WTC11 (cell line): ENCODE measurements at regions not wholly inside any gene's neighbourhood (a gene's known extent, or its start where the extent isn't known, plus 50 kb on each side); places are given as distances from the start of the nearest gene placed in this dataset.

Experiments
- ATAC-seq: fragments of 200-7000 bp; cut with Tn5 transposase; 2 replicates; pipeline ENCODE4 v1.10.0; 2021; ENCODE audit warnings: mild to moderate bottlenecking, moderate library complexity
- CTCF ChIA-PET: fragments of 300-600 bp; sonication (Branson Sonifier 250); formaldehyde crosslinking; loops from one replicate; lab custom pipeline; 2021; ENCODE audit warnings: antibody characterized with exemption; lab: Charles Lee
- POLR2A ChIA-PET: fragments of 350-600 bp; sonication (Branson Sonifier 250); formaldehyde crosslinking; loops from one replicate; lab custom pipeline; 2021; ENCODE audit warnings: antibody characterized with exemption; lab: Charles Lee
- DNase-seq: peaks from one replicate; pipeline ENCODE4 v3.0.0; 2021; ENCODE audit warnings: low spot score
- H3K27ac Mint-ChIP-seq: 2 replicates; pipeline ENCODE4 v1.8.0; 2021; ENCODE audit warnings: mixed read lengths
- H3K27me3 Mint-ChIP-seq: 2 replicates; pipeline ENCODE4 v1.8.0; 2021; ENCODE audit warnings: low read depth, mild to moderate bottlenecking, moderate library complexity, mixed read lengths
- H3K36me3 Mint-ChIP-seq: 2 replicates; pipeline ENCODE4 v1.8.0; 2021; ENCODE audit warnings: mixed read lengths
- H3K4me1 Mint-ChIP-seq: 2 replicates; pipeline ENCODE4 v1.8.0; 2022; ENCODE audit warnings: mixed read lengths
- H3K4me3 Mint-ChIP-seq: 2 replicates; pipeline ENCODE4 v1.8.0; 2021; ENCODE audit warnings: mild to moderate bottlenecking, moderate library complexity, mixed read lengths
- H3K9me3 Mint-ChIP-seq: 2 replicates; pipeline ENCODE4 v1.8.0; 2021; ENCODE audit warnings: mixed read lengths
- ATF1 ChIP-seq: sonication (generic); formaldehyde crosslinking; IDR thresholded peaks from 2 replicates; pipeline ENCODE4 v1.8.1; 2023; ENCODE audit warnings: mild to moderate bottlenecking, moderate library complexity, missing genetic modification reagents
- ESRRA ChIP-seq: sonication (generic); formaldehyde crosslinking; IDR thresholded peaks from 2 replicates; pipeline ENCODE4 v1.8.1; 2022; ENCODE audit warnings: mild to moderate bottlenecking, missing genetic modification reagents, borderline replicate concordance
- JAZF1 ChIP-seq: fragments of 250-450 bp; sonication (Bioruptor Pico); IDR thresholded peaks from 2 replicates; pipeline ENCODE4 v1.9.0; 2021; ENCODE audit warnings: moderate library complexity, mild to moderate bottlenecking, inconsistent platforms
- MYBL2 ChIP-seq: sonication (generic); formaldehyde crosslinking; IDR thresholded peaks from 2 replicates; pipeline ENCODE4 v1.8.1; 2023; ENCODE audit warnings: mild to moderate bottlenecking, moderate library complexity, missing genetic modification reagents
- NFE2L1 ChIP-seq: sonication (generic); formaldehyde crosslinking; IDR thresholded peaks from 2 replicates; pipeline ENCODE4 v1.8.1; 2023; ENCODE audit warnings: missing genetic modification reagents
- NR1H2 ChIP-seq: sonication (generic); formaldehyde crosslinking; IDR thresholded peaks from 2 replicates; pipeline ENCODE4 v1.9.0; 2021; ENCODE audit warnings: mild to moderate bottlenecking, moderate library complexity, missing genetic modification reagents
- SMAD4 ChIP-seq: sonication (generic); formaldehyde crosslinking; IDR thresholded peaks from 2 replicates; pipeline ENCODE4 v1.8.0; 2022; ENCODE audit warnings: mild to moderate bottlenecking, missing genetic modification reagents
- SOX15 ChIP-seq: fragments of 250-450 bp; sonication (Bioruptor Pico); IDR thresholded peaks from 2 replicates; pipeline ENCODE4 v1.9.0; 2021; ENCODE audit warnings: mild to moderate bottlenecking
- TEAD1 ChIP-seq: sonication (generic); formaldehyde crosslinking; IDR thresholded peaks from 2 replicates; pipeline ENCODE4 v1.8.0; 2022; ENCODE audit warnings: mild to moderate bottlenecking, missing genetic modification reagents
- ZNF219 ChIP-seq: sonication (generic); formaldehyde crosslinking; IDR thresholded peaks from 2 replicates; pipeline ENCODE4 v1.8.0; 2023; ENCODE audit warnings: missing genetic modification reagents, mild to moderate bottlenecking, borderline replicate concordance
- ZNF263 ChIP-seq: sonication (generic); formaldehyde crosslinking; IDR thresholded peaks from 2 replicates; pipeline ENCODE4 v1.8.1; 2022; ENCODE audit warnings: low read depth, mild to moderate bottlenecking, moderate library complexity, missing genetic modification reagents
- ZNF396 ChIP-seq: fragments of 250-450 bp; sonication (Bioruptor Pico); IDR thresholded peaks from 2 replicates; pipeline ENCODE4 v1.8.0; 2021; ENCODE audit warnings: mild to moderate bottlenecking, moderate library complexity, borderline replicate concordance
- ZNF423 ChIP-seq: fragments of 250-450 bp; sonication (Bioruptor Pico); IDR thresholded peaks from 2 replicates; pipeline ENCODE4 v2.1.2; 2022; ENCODE audit warnings: mild to moderate bottlenecking, moderate library complexity
- TF ChIP-seq, protein P1 (sequence below): sonication (generic); formaldehyde crosslinking; IDR thresholded peaks from 2 replicates; pipeline ENCODE4 v1.8.1; 2022; ENCODE audit warnings: mild to moderate bottlenecking, moderate library complexity, missing genetic modification reagents
- TF ChIP-seq, protein P2 (sequence below): fragments of 250-450 bp; sonication (Bioruptor Pico); IDR thresholded peaks from 2 replicates; pipeline ENCODE4 v1.8.0; 2021; ENCODE audit warnings: mild to moderate bottlenecking
- TF ChIP-seq, protein P3 (sequence below): sonication (generic); formaldehyde crosslinking; conservative IDR thresholded peaks from 2 replicates; pipeline ENCODE4 v1.8.1; 2023; ENCODE audit warnings: mild to moderate bottlenecking, low read depth, missing genetic modification reagents, moderate library complexity
- TF ChIP-seq, protein P4 (sequence below): sonication (generic); formaldehyde crosslinking; IDR thresholded peaks from 2 replicates; pipeline ENCODE4 v1.8.1; 2023; ENCODE audit warnings: mild to moderate bottlenecking, missing genetic modification reagents
- TF ChIP-seq, protein P5 (sequence below): sonication (generic); formaldehyde crosslinking; IDR thresholded peaks from 2 replicates; pipeline ENCODE4 v1.8.0; 2023; ENCODE audit warnings: mild to moderate bottlenecking, missing genetic modification reagents
- TF ChIP-seq, protein P6 (sequence below): sonication (generic); formaldehyde crosslinking; IDR thresholded peaks from 2 replicates; pipeline ENCODE4 v1.8.1; 2023; ENCODE audit warnings: mild to moderate bottlenecking, missing genetic modification reagents
- TF ChIP-seq, protein P7 (sequence below): sonication (generic); formaldehyde crosslinking; IDR thresholded peaks from 2 replicates; pipeline ENCODE4 v1.8.0; 2023; ENCODE audit warnings: missing genetic modification reagents, mild to moderate bottlenecking, borderline replicate concordance

DNA sequence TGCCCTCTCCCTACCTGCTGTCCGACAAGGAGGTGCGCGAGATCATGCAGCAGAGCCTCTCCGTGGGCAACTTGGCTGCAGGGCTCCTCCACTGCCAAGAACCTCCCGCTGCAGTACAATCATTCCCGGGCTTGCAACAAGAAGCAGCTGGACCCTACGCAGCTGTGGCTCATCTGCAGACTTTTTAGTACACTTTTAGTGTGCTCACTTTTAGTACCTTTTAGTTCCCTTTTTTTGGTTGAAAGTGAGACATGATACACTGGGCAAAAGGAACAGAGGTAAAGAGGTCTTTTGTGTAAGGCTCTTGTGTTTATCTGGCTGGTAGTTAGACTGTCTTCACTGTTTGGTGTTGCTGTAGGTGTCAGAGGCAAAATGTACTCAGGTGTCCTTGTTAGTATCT, 58.1 kb upstream of the SPTLC1 start (continued):
- no peak for TF ChIP-seq NFE2L1 (CRISPR knock-in tag)
- TF ChIP-seq NR1H2 (CRISPR knock-in tag) = no peak
- TF ChIP-seq, protein P1, sequence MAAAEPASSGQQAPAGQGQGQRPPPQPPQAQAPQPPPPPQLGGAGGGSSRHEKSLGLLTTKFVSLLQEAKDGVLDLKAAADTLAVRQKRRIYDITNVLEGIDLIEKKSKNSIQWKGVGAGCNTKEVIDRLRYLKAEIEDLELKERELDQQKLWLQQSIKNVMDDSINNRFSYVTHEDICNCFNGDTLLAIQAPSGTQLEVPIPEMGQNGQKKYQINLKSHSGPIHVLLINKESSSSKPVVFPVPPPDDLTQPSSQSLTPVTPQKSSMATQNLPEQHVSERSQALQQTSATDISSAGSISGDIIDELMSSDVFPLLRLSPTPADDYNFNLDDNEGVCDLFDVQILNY (CRISPR knock-in tag) = no peak
- TF ChIP-seq, protein P2, sequence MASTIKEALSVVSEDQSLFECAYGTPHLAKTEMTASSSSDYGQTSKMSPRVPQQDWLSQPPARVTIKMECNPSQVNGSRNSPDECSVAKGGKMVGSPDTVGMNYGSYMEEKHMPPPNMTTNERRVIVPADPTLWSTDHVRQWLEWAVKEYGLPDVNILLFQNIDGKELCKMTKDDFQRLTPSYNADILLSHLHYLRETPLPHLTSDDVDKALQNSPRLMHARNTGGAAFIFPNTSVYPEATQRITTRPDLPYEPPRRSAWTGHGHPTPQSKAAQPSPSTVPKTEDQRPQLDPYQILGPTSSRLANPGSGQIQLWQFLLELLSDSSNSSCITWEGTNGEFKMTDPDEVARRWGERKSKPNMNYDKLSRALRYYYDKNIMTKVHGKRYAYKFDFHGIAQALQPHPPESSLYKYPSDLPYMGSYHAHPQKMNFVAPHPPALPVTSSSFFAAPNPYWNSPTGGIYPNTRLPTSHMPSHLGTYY (CRISPR knock-in tag) = no peak
- TF ChIP-seq, protein P3, sequence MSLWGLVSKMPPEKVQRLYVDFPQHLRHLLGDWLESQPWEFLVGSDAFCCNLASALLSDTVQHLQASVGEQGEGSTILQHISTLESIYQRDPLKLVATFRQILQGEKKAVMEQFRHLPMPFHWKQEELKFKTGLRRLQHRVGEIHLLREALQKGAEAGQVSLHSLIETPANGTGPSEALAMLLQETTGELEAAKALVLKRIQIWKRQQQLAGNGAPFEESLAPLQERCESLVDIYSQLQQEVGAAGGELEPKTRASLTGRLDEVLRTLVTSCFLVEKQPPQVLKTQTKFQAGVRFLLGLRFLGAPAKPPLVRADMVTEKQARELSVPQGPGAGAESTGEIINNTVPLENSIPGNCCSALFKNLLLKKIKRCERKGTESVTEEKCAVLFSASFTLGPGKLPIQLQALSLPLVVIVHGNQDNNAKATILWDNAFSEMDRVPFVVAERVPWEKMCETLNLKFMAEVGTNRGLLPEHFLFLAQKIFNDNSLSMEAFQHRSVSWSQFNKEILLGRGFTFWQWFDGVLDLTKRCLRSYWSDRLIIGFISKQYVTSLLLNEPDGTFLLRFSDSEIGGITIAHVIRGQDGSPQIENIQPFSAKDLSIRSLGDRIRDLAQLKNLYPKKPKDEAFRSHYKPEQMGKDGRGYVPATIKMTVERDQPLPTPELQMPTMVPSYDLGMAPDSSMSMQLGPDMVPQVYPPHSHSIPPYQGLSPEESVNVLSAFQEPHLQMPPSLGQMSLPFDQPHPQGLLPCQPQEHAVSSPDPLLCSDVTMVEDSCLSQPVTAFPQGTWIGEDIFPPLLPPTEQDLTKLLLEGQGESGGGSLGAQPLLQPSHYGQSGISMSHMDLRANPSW (CRISPR knock-in tag) = no peak
- no peak for TF ChIP-seq TEAD1 (CRISPR knock-in tag)
- TF ChIP-seq ESRRA (CRISPR knock-in tag) = no peak
- TF ChIP-seq MYBL2 (CRISPR knock-in tag) = no peak
- TF ChIP-seq, protein P4, sequence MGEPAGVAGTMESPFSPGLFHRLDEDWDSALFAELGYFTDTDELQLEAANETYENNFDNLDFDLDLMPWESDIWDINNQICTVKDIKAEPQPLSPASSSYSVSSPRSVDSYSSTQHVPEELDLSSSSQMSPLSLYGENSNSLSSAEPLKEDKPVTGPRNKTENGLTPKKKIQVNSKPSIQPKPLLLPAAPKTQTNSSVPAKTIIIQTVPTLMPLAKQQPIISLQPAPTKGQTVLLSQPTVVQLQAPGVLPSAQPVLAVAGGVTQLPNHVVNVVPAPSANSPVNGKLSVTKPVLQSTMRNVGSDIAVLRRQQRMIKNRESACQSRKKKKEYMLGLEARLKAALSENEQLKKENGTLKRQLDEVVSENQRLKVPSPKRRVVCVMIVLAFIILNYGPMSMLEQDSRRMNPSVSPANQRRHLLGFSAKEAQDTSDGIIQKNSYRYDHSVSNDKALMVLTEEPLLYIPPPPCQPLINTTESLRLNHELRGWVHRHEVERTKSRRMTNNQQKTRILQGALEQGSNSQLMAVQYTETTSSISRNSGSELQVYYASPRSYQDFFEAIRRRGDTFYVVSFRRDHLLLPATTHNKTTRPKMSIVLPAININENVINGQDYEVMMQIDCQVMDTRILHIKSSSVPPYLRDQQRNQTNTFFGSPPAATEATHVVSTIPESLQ (CRISPR knock-in tag) = no peak

DNA sequence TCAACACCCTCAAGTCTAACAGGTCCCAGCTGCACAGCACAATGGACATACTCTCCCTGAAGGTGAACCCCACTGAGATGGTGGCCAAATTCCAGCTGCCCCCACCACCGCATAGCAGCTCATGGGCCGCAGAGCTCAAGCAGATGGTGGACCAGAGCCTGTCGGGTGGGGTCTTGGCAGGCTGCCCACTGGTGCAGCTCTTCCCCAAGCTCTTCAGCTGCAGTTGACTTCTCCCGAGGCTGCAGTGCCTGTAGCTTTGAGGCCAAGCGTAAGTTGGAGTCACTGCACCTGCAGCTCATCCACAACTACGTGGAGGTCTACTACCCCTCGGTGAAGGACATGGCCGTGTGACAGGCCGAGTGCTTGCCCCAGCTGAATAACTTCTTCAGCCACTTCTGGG, 56.6 kb upstream of the SPTLC1 start:
- ChIA-PET POLR2A (no interaction called here), CTCF (interaction anchor here (0.9 to 6.5 kb wide), 2 partner anchors 32 to 37 kb away, joined by 4 to 67 read pairs; no protein-coding TSS in a partner anchor)
- ATAC-seq = no peak
- Mint-ChIP-seq H3K36me3 (0 out of 2 replicates have a peak, but pooled peaks cover 3% of the 10 kb centered on the region), H3K4me1 (no peaks in the 10 kb centered on the region), H3K27me3 (peaks cover 8% of the 10 kb centered on the region), H3K27ac (no peak overlapping the region), H3K4me3 (no peak overlapping the region), H3K9me3 (peaks cover 22% of the 10 kb centered on the region)
- DNase-seq = no peak
- TF ChIP-seq SOX15 (CRISPR knock-in tag) (no peak), ZNF219 (CRISPR knock-in tag) (no peak), MYBL2 (CRISPR knock-in tag) (no peak), SMAD4 (CRISPR knock-in tag) (no peak), JAZF1 (CRISPR knock-in tag) (no peak), ATF1 (CRISPR knock-in tag) (no peak), ESRRA (CRISPR knock-in tag) (no peak), ZNF263 (CRISPR knock-in tag) (no peak), ZNF423 (no peak), ZNF396 (CRISPR knock-in tag) (no peak)
- TF ChIP-seq, protein P5, sequence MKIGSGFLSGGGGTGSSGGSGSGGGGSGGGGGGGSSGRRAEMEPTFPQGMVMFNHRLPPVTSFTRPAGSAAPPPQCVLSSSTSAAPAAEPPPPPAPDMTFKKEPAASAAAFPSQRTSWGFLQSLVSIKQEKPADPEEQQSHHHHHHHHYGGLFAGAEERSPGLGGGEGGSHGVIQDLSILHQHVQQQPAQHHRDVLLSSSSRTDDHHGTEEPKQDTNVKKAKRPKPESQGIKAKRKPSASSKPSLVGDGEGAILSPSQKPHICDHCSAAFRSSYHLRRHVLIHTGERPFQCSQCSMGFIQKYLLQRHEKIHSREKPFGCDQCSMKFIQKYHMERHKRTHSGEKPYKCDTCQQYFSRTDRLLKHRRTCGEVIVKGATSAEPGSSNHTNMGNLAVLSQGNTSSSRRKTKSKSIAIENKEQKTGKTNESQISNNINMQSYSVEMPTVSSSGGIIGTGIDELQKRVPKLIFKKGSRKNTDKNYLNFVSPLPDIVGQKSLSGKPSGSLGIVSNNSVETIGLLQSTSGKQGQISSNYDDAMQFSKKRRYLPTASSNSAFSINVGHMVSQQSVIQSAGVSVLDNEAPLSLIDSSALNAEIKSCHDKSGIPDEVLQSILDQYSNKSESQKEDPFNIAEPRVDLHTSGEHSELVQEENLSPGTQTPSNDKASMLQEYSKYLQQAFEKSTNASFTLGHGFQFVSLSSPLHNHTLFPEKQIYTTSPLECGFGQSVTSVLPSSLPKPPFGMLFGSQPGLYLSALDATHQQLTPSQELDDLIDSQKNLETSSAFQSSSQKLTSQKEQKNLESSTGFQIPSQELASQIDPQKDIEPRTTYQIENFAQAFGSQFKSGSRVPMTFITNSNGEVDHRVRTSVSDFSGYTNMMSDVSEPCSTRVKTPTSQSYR (CRISPR knock-in tag) = no peak
- TF ChIP-seq, protein P6, sequence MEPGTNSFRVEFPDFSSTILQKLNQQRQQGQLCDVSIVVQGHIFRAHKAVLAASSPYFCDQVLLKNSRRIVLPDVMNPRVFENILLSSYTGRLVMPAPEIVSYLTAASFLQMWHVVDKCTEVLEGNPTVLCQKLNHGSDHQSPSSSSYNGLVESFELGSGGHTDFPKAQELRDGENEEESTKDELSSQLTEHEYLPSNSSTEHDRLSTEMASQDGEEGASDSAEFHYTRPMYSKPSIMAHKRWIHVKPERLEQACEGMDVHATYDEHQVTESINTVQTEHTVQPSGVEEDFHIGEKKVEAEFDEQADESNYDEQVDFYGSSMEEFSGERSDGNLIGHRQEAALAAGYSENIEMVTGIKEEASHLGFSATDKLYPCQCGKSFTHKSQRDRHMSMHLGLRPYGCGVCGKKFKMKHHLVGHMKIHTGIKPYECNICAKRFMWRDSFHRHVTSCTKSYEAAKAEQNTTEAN (CRISPR knock-in tag) = no peak
- TF ChIP-seq, protein P1 (CRISPR knock-in tag) = no peak
- TF ChIP-seq, protein P7, sequence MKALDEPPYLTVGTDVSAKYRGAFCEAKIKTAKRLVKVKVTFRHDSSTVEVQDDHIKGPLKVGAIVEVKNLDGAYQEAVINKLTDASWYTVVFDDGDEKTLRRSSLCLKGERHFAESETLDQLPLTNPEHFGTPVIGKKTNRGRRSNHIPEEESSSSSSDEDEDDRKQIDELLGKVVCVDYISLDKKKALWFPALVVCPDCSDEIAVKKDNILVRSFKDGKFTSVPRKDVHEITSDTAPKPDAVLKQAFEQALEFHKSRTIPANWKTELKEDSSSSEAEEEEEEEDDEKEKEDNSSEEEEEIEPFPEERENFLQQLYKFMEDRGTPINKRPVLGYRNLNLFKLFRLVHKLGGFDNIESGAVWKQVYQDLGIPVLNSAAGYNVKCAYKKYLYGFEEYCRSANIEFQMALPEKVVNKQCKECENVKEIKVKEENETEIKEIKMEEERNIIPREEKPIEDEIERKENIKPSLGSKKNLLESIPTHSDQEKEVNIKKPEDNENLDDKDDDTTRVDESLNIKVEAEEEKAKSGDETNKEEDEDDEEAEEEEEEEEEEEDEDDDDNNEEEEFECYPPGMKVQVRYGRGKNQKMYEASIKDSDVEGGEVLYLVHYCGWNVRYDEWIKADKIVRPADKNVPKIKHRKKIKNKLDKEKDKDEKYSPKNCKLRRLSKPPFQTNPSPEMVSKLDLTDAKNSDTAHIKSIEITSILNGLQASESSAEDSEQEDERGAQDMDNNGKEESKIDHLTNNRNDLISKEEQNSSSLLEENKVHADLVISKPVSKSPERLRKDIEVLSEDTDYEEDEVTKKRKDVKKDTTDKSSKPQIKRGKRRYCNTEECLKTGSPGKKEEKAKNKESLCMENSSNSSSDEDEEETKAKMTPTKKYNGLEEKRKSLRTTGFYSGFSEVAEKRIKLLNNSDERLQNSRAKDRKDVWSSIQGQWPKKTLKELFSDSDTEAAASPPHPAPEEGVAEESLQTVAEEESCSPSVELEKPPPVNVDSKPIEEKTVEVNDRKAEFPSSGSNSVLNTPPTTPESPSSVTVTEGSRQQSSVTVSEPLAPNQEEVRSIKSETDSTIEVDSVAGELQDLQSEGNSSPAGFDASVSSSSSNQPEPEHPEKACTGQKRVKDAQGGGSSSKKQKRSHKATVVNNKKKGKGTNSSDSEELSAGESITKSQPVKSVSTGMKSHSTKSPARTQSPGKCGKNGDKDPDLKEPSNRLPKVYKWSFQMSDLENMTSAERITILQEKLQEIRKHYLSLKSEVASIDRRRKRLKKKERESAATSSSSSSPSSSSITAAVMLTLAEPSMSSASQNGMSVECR = no peak
